HL-60 (cell line): ENCODE measurements at regions not wholly inside any gene's neighbourhood (a gene's known extent, or its start where the extent isn't known, plus 50 kb on each side); places are given as distances from the start of the nearest gene placed in this dataset.

Experiments used
- DNase-seq, 2 experiments: peaks; one replicate each; pipeline ENCODE4 v3.0.0-alpha.2; 2010 to 2020; ENCODE audit warnings: low read depth in 1 of 2, low spot score in 1 of 2
- H3K27ac ChIP-seq: fragments of 250-450 bp; sonication (Bioruptor Pico); replicated peaks from 2 replicates; pipeline ENCODE4 v1.5.1; 2020; ENCODE audit warnings: mild to moderate bottlenecking, moderate library complexity
- H3K27me3 ChIP-seq: fragments of 250-450 bp; sonication (Bioruptor Pico); 2 replicates; pipeline ENCODE4 v1.5.1; 2021; ENCODE audit warnings: mild to moderate bottlenecking, moderate library complexity; ENCODE audit not compliant: insufficient read depth, poor library complexity, severe bottlenecking
- H3K4me3 ChIP-seq: replicated peaks from 2 replicates; pipeline ENCODE4 v1.5.1; 2011; ENCODE audit warnings: mild to moderate bottlenecking, control low read depth, low read length; ENCODE audit not compliant: insufficient read depth
- GABPA ChIP-seq: IDR thresholded peaks from 2 replicates; pipeline ENCODE4 v1.6.1; 2012; ENCODE audit warnings: low read depth
- POLR2AphosphoS5 ChIP-seq: IDR thresholded peaks from 2 replicates; pipeline ENCODE4 v1.6.1; 2012; ENCODE audit warnings: low read depth
- SPI1 ChIP-seq: IDR thresholded peaks from 2 replicates; pipeline ENCODE4 v1.6.1; 2012; ENCODE audit warnings: low read depth, mild to moderate bottlenecking, borderline replicate concordance
- TF ChIP-seq, protein P1 (sequence below): IDR thresholded peaks from 2 replicates; pipeline ENCODE4 v1.6.1; 2012; ENCODE audit warnings: low read depth; ENCODE audit not compliant: insufficient replicate concordance
- TF ChIP-seq, protein P2 (sequence below): IDR thresholded peaks from one replicate; pipeline ENCODE4 v1.5.1; 2011; ENCODE audit warnings: low read length, control low read depth, inconsistent platforms; ENCODE audit not compliant: insufficient read depth

DNA sequence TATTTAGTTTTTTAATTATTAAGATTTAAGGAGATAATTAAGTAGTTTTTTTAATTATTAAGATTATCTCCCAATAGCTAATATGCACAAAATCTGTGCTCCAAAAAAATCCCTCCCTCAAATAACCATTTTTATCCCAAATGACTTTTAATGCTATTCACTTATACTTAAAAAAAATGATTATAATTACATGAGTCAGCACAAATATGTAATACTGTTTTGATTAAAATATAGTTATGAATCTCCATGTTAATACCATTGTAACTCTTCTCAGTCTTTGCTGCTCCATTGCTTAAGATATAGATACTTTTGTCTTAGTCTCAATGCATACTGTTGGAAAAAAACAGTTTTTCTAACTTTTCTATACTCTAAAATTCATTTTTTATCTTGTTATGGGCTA is 1121.1 kb upstream of the ADGRL3 start:
- DNase-seq = no peak
- no peaks in the 10 kb centered on the region for H3K27me3 ChIP-seq
- TF ChIP-seq GABPA (no peak), SPI1 (no peak), POLR2AphosphoS5 (no peak)
- TF ChIP-seq, protein P1, sequence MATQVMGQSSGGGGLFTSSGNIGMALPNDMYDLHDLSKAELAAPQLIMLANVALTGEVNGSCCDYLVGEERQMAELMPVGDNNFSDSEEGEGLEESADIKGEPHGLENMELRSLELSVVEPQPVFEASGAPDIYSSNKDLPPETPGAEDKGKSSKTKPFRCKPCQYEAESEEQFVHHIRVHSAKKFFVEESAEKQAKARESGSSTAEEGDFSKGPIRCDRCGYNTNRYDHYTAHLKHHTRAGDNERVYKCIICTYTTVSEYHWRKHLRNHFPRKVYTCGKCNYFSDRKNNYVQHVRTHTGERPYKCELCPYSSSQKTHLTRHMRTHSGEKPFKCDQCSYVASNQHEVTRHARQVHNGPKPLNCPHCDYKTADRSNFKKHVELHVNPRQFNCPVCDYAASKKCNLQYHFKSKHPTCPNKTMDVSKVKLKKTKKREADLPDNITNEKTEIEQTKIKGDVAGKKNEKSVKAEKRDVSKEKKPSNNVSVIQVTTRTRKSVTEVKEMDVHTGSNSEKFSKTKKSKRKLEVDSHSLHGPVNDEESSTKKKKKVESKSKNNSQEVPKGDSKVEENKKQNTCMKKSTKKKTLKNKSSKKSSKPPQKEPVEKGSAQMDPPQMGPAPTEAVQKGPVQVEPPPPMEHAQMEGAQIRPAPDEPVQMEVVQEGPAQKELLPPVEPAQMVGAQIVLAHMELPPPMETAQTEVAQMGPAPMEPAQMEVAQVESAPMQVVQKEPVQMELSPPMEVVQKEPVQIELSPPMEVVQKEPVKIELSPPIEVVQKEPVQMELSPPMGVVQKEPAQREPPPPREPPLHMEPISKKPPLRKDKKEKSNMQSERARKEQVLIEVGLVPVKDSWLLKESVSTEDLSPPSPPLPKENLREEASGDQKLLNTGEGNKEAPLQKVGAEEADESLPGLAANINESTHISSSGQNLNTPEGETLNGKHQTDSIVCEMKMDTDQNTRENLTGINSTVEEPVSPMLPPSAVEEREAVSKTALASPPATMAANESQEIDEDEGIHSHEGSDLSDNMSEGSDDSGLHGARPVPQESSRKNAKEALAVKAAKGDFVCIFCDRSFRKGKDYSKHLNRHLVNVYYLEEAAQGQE = no peak
- TF ChIP-seq, protein P2, sequence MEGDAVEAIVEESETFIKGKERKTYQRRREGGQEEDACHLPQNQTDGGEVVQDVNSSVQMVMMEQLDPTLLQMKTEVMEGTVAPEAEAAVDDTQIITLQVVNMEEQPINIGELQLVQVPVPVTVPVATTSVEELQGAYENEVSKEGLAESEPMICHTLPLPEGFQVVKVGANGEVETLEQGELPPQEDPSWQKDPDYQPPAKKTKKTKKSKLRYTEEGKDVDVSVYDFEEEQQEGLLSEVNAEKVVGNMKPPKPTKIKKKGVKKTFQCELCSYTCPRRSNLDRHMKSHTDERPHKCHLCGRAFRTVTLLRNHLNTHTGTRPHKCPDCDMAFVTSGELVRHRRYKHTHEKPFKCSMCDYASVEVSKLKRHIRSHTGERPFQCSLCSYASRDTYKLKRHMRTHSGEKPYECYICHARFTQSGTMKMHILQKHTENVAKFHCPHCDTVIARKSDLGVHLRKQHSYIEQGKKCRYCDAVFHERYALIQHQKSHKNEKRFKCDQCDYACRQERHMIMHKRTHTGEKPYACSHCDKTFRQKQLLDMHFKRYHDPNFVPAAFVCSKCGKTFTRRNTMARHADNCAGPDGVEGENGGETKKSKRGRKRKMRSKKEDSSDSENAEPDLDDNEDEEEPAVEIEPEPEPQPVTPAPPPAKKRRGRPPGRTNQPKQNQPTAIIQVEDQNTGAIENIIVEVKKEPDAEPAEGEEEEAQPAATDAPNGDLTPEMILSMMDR = no peak
- no peak overlapping the region for H3K4me3 ChIP-seq
- H3K27ac ChIP-seq = no peak overlapping the region

DNA sequence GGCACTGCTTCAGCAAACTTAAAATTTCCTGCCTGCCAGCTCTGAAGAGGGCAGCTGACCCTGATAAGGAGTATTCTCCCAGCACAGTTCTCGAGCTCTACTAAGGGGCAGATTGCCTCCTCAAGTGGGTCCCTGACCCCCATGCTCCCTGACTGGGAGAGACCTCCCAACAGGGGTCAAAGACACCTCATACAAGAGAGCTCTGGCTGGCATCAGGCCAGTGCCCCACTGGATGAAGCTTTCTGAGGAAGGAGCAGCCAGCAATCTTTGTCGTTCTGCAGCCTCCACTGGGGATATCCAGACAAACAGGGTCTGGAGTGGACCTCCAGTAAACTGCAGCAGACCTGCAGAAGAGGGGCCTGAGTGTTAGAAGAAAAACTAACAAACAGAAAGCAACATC is 1118.3 kb upstream of the ADGRL3 start:
- H3K27me3 ChIP-seq = no peaks in the 10 kb centered on the region
- DNase-seq = no peak

DNA sequence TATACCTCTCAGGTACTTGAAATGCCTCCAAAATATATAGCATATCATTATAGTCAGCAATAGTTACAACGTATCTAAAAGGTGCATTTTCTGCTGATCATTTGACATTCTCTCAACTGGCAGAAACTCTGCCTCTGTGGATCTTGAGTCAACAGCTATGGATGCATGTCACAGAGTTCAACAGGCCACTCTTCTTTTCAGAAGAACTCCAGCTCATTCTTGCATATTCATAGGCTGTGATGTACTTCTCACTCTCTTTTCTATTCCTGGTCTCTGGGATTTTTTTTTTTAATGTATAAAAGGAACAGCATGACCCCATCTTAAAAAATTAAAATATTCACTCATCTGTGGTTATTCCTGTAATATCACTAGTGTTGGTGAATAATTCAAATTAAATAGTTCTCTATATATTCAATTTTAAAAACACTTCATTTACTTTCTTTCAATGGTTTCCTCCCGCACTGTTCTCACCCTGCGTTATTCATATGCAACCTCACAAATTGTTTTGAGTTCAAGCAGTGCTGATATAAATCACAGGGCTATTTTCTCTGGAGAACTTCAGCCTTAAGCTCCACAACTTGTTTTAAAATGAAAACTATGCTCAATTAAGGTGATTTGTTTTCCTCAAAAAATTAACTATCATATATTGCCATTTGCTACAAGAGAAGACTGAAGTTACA is 1111.2 kb upstream of the ADGRL3 start:
- Histone ChIP-seq H3K27me3 (no peaks in the 10 kb centered on the region), H3K4me3 (no peak overlapping the region), H3K27ac (no peak overlapping the region)
- DNase-seq = no peak
- TF ChIP-seq, protein P1 = no peak
- TF ChIP-seq POLR2AphosphoS5 (no peak), SPI1 (no peak), GABPA (no peak)
- TF ChIP-seq, protein P2 = no peak

More for the DNA sequence above, 1118.3 kb upstream of the ADGRL3 start:
- Histone ChIP-seq H3K27ac (no peak overlapping the region), H3K4me3 (no peak overlapping the region)
- no peak for TF ChIP-seq SPI1
- TF ChIP-seq, protein P2 = no peak
- TF ChIP-seq GABPA = no peak
- TF ChIP-seq POLR2AphosphoS5 = no peak
- TF ChIP-seq, protein P1 = no peak
